Tibial nerve (tissue), 4 donors: ENCODE measurements at regions not wholly inside any gene's neighbourhood (a gene's known extent, or its start where the extent isn't known, plus 50 kb on each side); places are given as distances from the start of the nearest gene placed in this dataset.

ENCODE experiments used
- DNase-seq, 2 donors: peaks; one replicate each; pipeline ENCODE4 v3.0.0-alpha.2; 2019; ENCODE audit warnings: low spot score in 2 of 2
- H3K27ac ChIP-seq, 4 donors: fragments of 200-600 bp; sonication (generic) in 3 of 4; one replicate each; pipeline ENCODE4 v1.5.1; 2017 to 2019; ENCODE audit warnings: mild to moderate bottlenecking in 1 of 4
- H3K27me3 ChIP-seq, 2 donors: fragments of 200-600 bp; sonication (generic) in 1 of 2; one replicate each; pipeline versions ENCODE4 v1.5.1 to v1.6.0; 2017 to 2019
- H3K36me3 ChIP-seq, 3 donors: fragments of 200-600 bp; sonication (generic); one replicate each; pipeline ENCODE4 v1.5.1; 2018 to 2019
- H3K4me1 ChIP-seq, 4 donors: fragments of 200-600 bp; sonication (generic) in 3 of 4; one replicate each; pipeline ENCODE4 v1.5.1; 2017 to 2019
- H3K4me3 ChIP-seq, 4 donors: fragments of 200-600 bp; sonication (generic) in 3 of 4; one replicate each; pipeline ENCODE4 v1.5.1; 2017 to 2019; ENCODE audit warnings: mild to moderate bottlenecking in 1 of 4, moderate library complexity in 1 of 4
- H3K9me3 ChIP-seq, 4 donors: fragments of 200-600 bp; sonication (generic) in 3 of 4; one replicate each; pipeline ENCODE4 v1.5.1; 2017 to 2019
- EP300 ChIP-seq, 2 donors: sonication (generic); formaldehyde crosslinking; IDR thresholded peaks; one replicate each; pipeline ENCODE4 v1.6.1; 2017; ENCODE audit warnings: antibody characterized with exemption in 2 of 2, mild to moderate bottlenecking in 1 of 2
- POLR2A ChIP-seq, 2 donors: fragments of 450-650 bp; IDR thresholded peaks; one replicate each; pipeline ENCODE4 v1.6.1; 2017; ENCODE audit warnings: antibody characterized with exemption in 2 of 2, mild to moderate bottlenecking in 2 of 2, moderate library complexity in 2 of 2
- WGBS, 2 donors: methylation state at CpG; one replicate each; pipeline ENCODE4 v1.1.5; 2018; 5-methylcytosine and 5-hydroxymethylcytosine counted together
- TF ChIP-seq, protein P1 (sequence below), 5 experiments: fragments of 200-600 bp in 3 of 5; fragments of 450-650 bp in 2 of 5; sonication (generic) in 3 of 5; IDR thresholded peaks; one replicate each; pipeline ENCODE4 v1.5.1; 2016 to 2019; ENCODE audit warnings: antibody characterized with exemption in 5 of 5, mild to moderate bottlenecking in 3 of 5, moderate library complexity in 2 of 5

- TF ChIP-seq EP300 (IDR thresholded peaks at IDR 0.05) = no peak
- no peak for TF ChIP-seq POLR2A (IDR thresholded peaks at IDR 0.05)
- TF ChIP-seq, protein P1, sequence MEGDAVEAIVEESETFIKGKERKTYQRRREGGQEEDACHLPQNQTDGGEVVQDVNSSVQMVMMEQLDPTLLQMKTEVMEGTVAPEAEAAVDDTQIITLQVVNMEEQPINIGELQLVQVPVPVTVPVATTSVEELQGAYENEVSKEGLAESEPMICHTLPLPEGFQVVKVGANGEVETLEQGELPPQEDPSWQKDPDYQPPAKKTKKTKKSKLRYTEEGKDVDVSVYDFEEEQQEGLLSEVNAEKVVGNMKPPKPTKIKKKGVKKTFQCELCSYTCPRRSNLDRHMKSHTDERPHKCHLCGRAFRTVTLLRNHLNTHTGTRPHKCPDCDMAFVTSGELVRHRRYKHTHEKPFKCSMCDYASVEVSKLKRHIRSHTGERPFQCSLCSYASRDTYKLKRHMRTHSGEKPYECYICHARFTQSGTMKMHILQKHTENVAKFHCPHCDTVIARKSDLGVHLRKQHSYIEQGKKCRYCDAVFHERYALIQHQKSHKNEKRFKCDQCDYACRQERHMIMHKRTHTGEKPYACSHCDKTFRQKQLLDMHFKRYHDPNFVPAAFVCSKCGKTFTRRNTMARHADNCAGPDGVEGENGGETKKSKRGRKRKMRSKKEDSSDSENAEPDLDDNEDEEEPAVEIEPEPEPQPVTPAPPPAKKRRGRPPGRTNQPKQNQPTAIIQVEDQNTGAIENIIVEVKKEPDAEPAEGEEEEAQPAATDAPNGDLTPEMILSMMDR (IDR thresholded peaks at IDR 0.05) = no peak
- Histone ChIP-seq H3K27me3 (no peaks in the 10 kb centered on the region), H3K36me3 (no peaks in the 10 kb centered on the region), H3K9me3 (peaks cover 0 to 6% (median 0%) of the 10 kb centered on the region in 4 donors), H3K4me3 (no peak overlapping the region), H3K4me1 (no peaks in the 10 kb centered on the region), H3K27ac (no peak overlapping the region)
- WGBS, 2 donors = 69 to 76% methylated on average over 1 of the region's 1 CpG
- DNase-seq = no peak
These were observed 652.7 kb upstream of the MIS18BP1 start for GRCh38 chr14:45905672-45906071.

DNA sequence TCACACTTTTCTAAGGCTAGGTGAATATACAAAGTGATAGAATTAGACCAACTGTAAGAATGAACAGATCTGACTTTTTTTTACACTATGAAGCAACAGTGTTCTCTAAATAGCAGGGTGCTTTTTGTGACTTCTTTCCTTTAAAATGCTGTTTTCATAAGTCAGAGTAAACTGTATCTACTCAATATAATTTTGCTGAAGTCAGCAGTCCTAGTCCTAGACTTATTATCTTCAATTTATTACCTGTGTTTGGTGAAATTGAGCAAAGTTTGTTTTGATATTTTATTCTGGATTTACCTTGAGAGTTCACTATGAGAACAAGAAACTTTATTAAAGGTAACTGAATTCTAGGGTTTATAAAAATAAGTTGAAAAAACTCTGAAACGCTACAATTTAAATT is 651.3 kb upstream of the MIS18BP1 start:
- no peak for DNase-seq
- TF ChIP-seq POLR2A (IDR thresholded peaks at IDR 0.05) (no peak), EP300 (IDR thresholded peaks at IDR 0.05) (no peak)
- TF ChIP-seq, protein P1 (IDR thresholded peaks at IDR 0.05) = no peak
- Histone ChIP-seq H3K27ac (no peak overlapping the region), H3K4me1 (no peaks in the 10 kb centered on the region), H3K36me3 (no peaks in the 10 kb centered on the region), H3K27me3 (no peaks in the 10 kb centered on the region), H3K9me3 (no peaks in the 10 kb centered on the region), H3K4me3 (no peak overlapping the region)
- 93 to 95% methylated on average over 1 of the region's 1 CpG for WGBS, 2 donors

- TF ChIP-seq, protein P1 (IDR thresholded peaks at IDR 0.05) = no peak
- TF ChIP-seq EP300 (IDR thresholded peaks at IDR 0.05) (no peak), POLR2A (IDR thresholded peaks at IDR 0.05) (no peak)
- 78 to 88% methylated on average over 3 of the region's 3 CpGs for WGBS, 2 donors
- no peak for DNase-seq
- Histone ChIP-seq H3K4me1 (no peaks in the 10 kb centered on the region), H3K36me3 (no peaks in the 10 kb centered on the region), H3K27me3 (no peaks in the 10 kb centered on the region), H3K4me3 (no peak overlapping the region), H3K27ac (no peak overlapping the region), H3K9me3 (no peaks in the 10 kb centered on the region)
These were observed 649.2 kb upstream of the MIS18BP1 start for GRCh38 chr14:45902241-45902640.

GRCh38 chr14:45897439-45897838 is 644.4 kb upstream of the MIS18BP1 start:
- no peaks in the 10 kb centered on the region for H3K4me1 ChIP-seq
- 50 to 59% methylated on average over 3 of the region's 3 CpGs for WGBS, 2 donors

DNA sequence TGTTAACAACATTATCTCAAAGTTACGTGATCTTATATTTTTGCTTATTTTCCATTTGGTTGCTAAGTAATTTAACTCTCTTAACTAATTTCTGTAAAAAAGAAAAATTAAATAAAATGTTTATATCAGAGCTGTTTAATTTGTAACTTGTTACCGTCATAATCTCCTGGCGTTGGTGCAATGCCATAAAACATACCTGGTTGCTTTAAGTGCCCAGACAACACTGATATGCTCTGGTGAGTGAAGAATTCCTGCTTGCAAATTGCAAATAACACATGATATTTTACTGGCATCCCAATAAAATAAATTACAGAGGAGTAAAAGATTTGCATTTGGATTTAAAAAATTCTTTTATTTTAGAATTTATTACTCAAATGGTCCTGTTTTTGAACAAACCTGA is 640.1 kb upstream of the MIS18BP1 start:
- Histone ChIP-seq H3K27ac (no peak overlapping the region), H3K9me3 (no peaks in the 10 kb centered on the region), H3K4me3 (no peak overlapping the region), H3K36me3 (no peaks in the 10 kb centered on the region), H3K4me1 (no peaks in the 10 kb centered on the region), H3K27me3 (no peaks in the 10 kb centered on the region)
- 57 to 93% methylated on average over 3 of the region's 3 CpGs for WGBS, 2 donors
- TF ChIP-seq, protein P1 (IDR thresholded peaks at IDR 0.05) = no peak
- TF ChIP-seq POLR2A (IDR thresholded peaks at IDR 0.05) (no peak), EP300 (IDR thresholded peaks at IDR 0.05) (no peak)
- DNase-seq = no peak

More at GRCh38 chr14:45897439-45897838, 644.4 kb upstream of the MIS18BP1 start:
- H3K9me3 ChIP-seq = no peaks in the 10 kb centered on the region
- no peaks in the 10 kb centered on the region for H3K27me3 ChIP-seq
- no peak for TF ChIP-seq EP300 (IDR thresholded peaks at IDR 0.05)
- TF ChIP-seq, protein P1 (IDR thresholded peaks at IDR 0.05) = no peak
- TF ChIP-seq POLR2A (IDR thresholded peaks at IDR 0.05) = no peak
- no peak overlapping the region for H3K4me3 ChIP-seq
- no peaks in the 10 kb centered on the region for H3K36me3 ChIP-seq
- no peak for DNase-seq
- H3K27ac ChIP-seq = no peak overlapping the region
